AG04450 (cell line): ENCODE measurements at regions not wholly inside any gene's neighbourhood (a gene's known extent, or its start where the extent isn't known, plus 50 kb on each side); places are given as distances from the start of the nearest gene placed in this dataset.

Experiments
- CTCF ChIA-PET: fragments of 300-600, 350-600 bp; formaldehyde crosslinking; extraction: SDS; loops from one replicate; lab custom pipeline; 2022; ENCODE audit warnings: antibody characterized with exemption, inconsistent platforms; lab: Charles Lee
- POLR2A ChIA-PET: fragments of 350-600 bp; formaldehyde crosslinking; extraction: SDS; loops from one replicate; lab custom pipeline; 2021; ENCODE audit warnings: antibody characterized with exemption, inconsistent platforms; lab: Yijun Ruan, JAX
- DNase-seq: peaks from one replicate; pipeline ENCODE4 v3.0.0-alpha.2; 2011; ENCODE audit warnings: low read depth, low spot score
- H3K27ac ChIP-seq: one replicate; pipeline ENCODE4 v1.5.1; 2012; ENCODE audit warnings: low read depth, low read length, control low read depth
- H3K27me3 ChIP-seq: one replicate; pipeline ENCODE4 v1.6.0; 2012; ENCODE audit warnings: low read length; ENCODE audit not compliant: control insufficient read depth, insufficient read depth
- H3K4me3 ChIP-seq: 2 replicates; pipeline ENCODE4 v1.5.1; 2011; ENCODE audit warnings: mild to moderate bottlenecking, low read depth, low read length, control low read depth
- H3K9me3 ChIP-seq: 2 replicates; pipeline ENCODE4 v1.5.1; 2012; ENCODE audit warnings: low read length; ENCODE audit not compliant: control insufficient read depth, insufficient read depth
- TF ChIP-seq, protein P1 (sequence below): IDR thresholded peaks from 2 replicates; pipeline ENCODE4 v1.5.1; 2011; ENCODE audit warnings: low read depth, low read length, control low read depth, inconsistent platforms

DNA sequence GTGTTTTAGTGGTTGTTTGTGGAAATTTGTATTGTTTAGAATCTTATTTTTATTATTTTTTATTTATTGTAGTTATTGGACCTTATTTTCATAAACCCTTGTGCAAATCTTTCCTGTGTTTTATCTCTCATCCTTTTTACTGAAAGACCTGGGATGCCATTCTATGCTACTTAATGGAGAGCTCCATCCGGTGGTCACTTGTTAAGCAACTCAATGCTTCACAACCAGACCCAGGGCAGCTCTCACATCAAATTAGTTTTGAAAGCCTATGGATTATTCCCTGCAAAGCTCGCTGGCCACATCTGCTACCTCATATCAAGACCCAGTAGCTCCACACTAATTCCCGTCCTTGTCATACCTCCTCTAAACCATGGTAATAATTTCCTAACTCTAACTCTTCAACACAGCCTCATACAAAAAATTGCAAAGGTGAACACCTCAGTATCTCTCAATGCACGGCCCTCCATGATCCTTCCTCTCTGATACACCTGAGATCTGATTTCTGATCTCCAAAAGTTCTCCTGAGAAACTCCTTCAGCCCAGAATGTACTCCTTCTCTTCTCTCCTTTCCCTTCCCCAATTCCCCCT, 296.6 kb upstream of the MANEA start:
- Histone ChIP-seq H3K4me3 (no peak overlapping the region), H3K9me3 (no peaks in the 10 kb centered on the region), H3K27me3 (no peaks in the 10 kb centered on the region), H3K27ac (no peak overlapping the region)
- TF ChIP-seq, protein P1, sequence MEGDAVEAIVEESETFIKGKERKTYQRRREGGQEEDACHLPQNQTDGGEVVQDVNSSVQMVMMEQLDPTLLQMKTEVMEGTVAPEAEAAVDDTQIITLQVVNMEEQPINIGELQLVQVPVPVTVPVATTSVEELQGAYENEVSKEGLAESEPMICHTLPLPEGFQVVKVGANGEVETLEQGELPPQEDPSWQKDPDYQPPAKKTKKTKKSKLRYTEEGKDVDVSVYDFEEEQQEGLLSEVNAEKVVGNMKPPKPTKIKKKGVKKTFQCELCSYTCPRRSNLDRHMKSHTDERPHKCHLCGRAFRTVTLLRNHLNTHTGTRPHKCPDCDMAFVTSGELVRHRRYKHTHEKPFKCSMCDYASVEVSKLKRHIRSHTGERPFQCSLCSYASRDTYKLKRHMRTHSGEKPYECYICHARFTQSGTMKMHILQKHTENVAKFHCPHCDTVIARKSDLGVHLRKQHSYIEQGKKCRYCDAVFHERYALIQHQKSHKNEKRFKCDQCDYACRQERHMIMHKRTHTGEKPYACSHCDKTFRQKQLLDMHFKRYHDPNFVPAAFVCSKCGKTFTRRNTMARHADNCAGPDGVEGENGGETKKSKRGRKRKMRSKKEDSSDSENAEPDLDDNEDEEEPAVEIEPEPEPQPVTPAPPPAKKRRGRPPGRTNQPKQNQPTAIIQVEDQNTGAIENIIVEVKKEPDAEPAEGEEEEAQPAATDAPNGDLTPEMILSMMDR, result peak; percentile 34
- DNase-seq, result no peak
- POLR2A ChIA-PET, result no interaction called here
- CTCF ChIA-PET, result interaction anchor here (1.0 to 1.6 kb wide), 3 partner anchors 9 to 78 kb away, joined by 3 to 25 read pairs (median 3); no protein-coding TSS in a partner anchor

DNA sequence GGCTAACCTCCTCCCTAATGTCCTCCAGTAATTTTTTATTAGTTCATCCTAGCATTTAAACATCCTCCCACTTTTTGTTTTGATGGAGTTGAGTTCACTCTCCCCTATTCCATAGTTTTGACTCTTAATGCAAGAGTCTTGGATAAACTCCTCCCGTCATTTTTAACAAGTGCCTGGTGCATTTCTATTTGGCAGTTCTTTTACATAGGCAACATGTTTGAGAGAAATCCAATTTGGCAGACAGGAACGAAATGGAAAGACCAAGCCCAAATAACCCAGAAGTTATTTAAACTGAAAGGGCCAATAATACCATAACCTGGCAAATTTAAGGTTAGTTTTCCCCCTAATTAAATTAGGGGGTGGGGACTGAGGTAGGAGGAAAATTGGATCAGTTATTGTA, 291.5 kb upstream of the MANEA start:
- no peaks in the 10 kb centered on the region for H3K27me3 ChIP-seq
- H3K4me3 ChIP-seq, result no peak overlapping the region
- DNase-seq, result no peak
- POLR2A ChIA-PET, result no interaction called here
- H3K9me3 ChIP-seq, result no peaks in the 10 kb centered on the region
- H3K27ac ChIP-seq, result no peak overlapping the region
- CTCF ChIA-PET, result no interaction called here
- TF ChIP-seq, protein P1, result no peak

DNA sequence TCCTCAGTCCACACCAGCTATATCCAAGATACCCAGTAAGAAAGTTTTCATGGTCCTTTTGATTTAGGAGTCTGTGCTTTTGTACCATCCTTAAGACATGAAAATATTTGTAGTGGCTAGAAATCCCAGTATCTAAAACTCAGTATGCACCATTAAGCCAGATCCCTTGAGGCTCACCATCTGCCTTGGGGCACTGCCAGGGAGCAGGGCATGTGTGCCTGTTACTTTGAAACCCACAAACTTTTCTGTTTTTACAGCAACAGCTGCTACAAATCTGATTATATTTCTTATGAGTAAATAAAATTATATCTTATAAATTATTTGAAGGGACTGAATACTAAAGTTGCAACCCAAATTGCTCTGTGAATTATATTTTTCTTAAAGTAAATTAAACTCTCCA, 290.5 kb upstream of the MANEA start:
- TF ChIP-seq, protein P1, result no peak
- ChIA-PET POLR2A (no interaction called here), CTCF (no interaction called here)
- no peaks in the 10 kb centered on the region for H3K27me3 ChIP-seq
- DNase-seq, result no peak
- no peak overlapping the region for H3K27ac ChIP-seq
- no peak overlapping the region for H3K4me3 ChIP-seq
- H3K9me3 ChIP-seq, result no peaks in the 10 kb centered on the region

DNA sequence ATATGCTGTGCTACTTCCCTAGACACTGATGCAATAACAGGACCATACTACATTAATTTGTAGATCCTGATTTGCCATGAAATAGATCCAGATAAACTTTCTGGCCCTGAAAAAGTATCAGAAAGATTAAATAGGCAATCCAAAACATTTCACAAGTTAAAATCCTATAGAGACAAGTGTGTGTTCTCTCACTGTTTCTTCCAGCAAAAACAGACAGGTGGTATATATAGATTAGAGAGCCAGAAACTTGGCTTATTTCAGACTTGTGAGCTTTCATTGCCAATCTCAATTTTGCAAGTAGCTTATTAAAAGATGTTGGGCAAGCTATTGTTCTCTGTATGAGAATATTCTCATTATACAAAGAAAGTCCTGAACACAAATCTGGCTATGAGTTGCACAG, 289.1 kb upstream of the MANEA start:
- CTCF ChIA-PET, result interaction anchor here (1.3 kb wide), 1 partner anchor 86 kb away, joined by 4 read pairs; no protein-coding TSS in a partner anchor
- POLR2A ChIA-PET, result no interaction called here
- no peaks in the 10 kb centered on the region for H3K9me3 ChIP-seq
- DNase-seq, result no peak
- TF ChIP-seq, protein P1, result no peak
- H3K27me3 ChIP-seq, result no peaks in the 10 kb centered on the region
- no peak overlapping the region for H3K4me3 ChIP-seq
- no peak overlapping the region for H3K27ac ChIP-seq

DNA sequence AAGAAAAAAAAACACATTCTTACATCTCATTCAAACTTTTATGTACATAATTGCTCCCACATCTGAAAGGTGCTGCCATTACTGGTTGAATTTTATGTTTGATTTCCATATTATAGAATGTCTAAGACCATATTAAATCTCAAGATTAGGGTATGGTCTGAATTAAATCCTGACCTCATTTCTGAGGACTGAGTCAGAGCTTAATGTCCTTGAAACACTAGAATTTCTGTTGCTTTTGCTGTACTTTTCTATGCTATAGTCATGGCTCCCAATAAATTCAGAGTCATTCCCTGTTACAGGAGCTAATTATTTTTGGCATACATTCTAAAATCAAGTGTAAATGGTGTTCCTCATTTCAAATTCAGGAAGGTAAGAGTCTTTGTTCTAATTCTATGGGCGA, 285.3 kb upstream of the MANEA start:
- ChIA-PET CTCF (no interaction called here), POLR2A (no interaction called here)
- no peak for DNase-seq
- no peaks in the 10 kb centered on the region for H3K27me3 ChIP-seq
- TF ChIP-seq, protein P1, result no peak
- H3K9me3 ChIP-seq, result no peaks in the 10 kb centered on the region
- H3K27ac ChIP-seq, result no peak overlapping the region
- no peak overlapping the region for H3K4me3 ChIP-seq
